ENCODE measurements at regions not wholly inside any gene's neighbourhood (a gene's known extent, or its start where the extent isn't known, plus 50 kb on each side); places are given as distances from the start of the nearest gene placed in this dataset.
A peak's percentile ranks its signal among the peaks of the same experiment; 100 is the strongest.

GRCh38 chr3:55218577-55218976 lies 268.5 kb downstream of the WNT5A start:
- DNase-seq, result no peak

GRCh38 chr3:55207744-55208143 lies 279.4 kb downstream of the WNT5A start:
- DNase-seq, result no peak

- DNase-seq, result no peak
These were observed 278.1 kb upstream of the LRTM1 start for GRCh38 chr3:55205990-55206389.

GRCh38 chr3:55204417-55204816 lies 276.6 kb upstream of the LRTM1 start:
- DNase-seq, result no peak

GRCh38 chr3:55203546-55203945 lies 275.7 kb upstream of the LRTM1 start:
- DNase-seq, result no peak

GRCh38 chr3:55203006-55203405 lies 275.1 kb upstream of the LRTM1 start:
- DNase-seq, result no peak

- no peak for DNase-seq
These were observed 274.5 kb upstream of the LRTM1 start for GRCh38 chr3:55202326-55202725.

GRCh38 chr3:55201779-55202178 lies 273.9 kb upstream of the LRTM1 start:
- DNase-seq, result no peak

GRCh38 chr3:55200906-55201305 lies 273.0 kb upstream of the LRTM1 start:
- DNase-seq, result no peak

- no peak for DNase-seq
These were observed 270.7 kb upstream of the LRTM1 start for GRCh38 chr3:55198554-55198953.

- no peak for DNase-seq
These were observed 269.2 kb upstream of the LRTM1 start for GRCh38 chr3:55197021-55197420.

- no peak for DNase-seq
These were observed 268.6 kb upstream of the LRTM1 start for GRCh38 chr3:55196495-55196894.

- no peak for DNase-seq
These were observed 266.5 kb upstream of the LRTM1 start for GRCh38 chr3:55194376-55194775.

GRCh38 chr3:55191911-55192775 lies 264.3 kb upstream of the LRTM1 start:
- no peak for DNase-seq

- DNase-seq, result no peak
These were observed 262.5 kb upstream of the LRTM1 start for GRCh38 chr3:55190331-55190730.

- DNase-seq, result no peak
These were observed 261.5 kb upstream of the LRTM1 start for GRCh38 chr3:55189359-55189801.

- DNase-seq, result no peak
These were observed 257.5 kb upstream of the LRTM1 start for GRCh38 chr3:55185380-55185779.

- DNase-seq, result no peak
These were observed 255.3 kb upstream of the LRTM1 start for GRCh38 chr3:55183201-55183600.

- peak in 1 of 2 experiments; percentile 29 for DNase-seq
These were observed 253.2 kb upstream of the LRTM1 start for GRCh38 chr3:55180936-55181535.

- DNase-seq, result no peak
These were observed 252.3 kb upstream of the LRTM1 start for GRCh38 chr3:55180161-55180560.

GRCh38 chr3:55178336-55178735 lies 250.5 kb upstream of the LRTM1 start:
- DNase-seq, result no peak

GRCh38 chr3:55177749-55178148 lies 249.9 kb upstream of the LRTM1 start:
- no peak for DNase-seq

- no peak for DNase-seq
These were observed 247.6 kb upstream of the LRTM1 start for GRCh38 chr3:55175423-55175822.

GRCh38 chr3:55174747-55175146 lies 246.9 kb upstream of the LRTM1 start:
- no peak for DNase-seq

- no peak for DNase-seq
These were observed 245.6 kb upstream of the LRTM1 start for GRCh38 chr3:55173504-55173903.

Data from NCI-H524 (cell line).